Neural crest cell (in vitro differentiated cells): ENCODE measurements at regions not wholly inside any gene's neighbourhood (a gene's known extent, or its start where the extent isn't known, plus 50 kb on each side); places are given as distances from the start of the nearest gene placed in this dataset.

Source experiments
- DNase-seq: peaks from one replicate; pipeline ENCODE4 v3.0.0; 2021; ENCODE audit warnings: low read depth, mixed read lengths, low spot score
- H3K27ac Mint-ChIP-seq: one replicate; pipeline ENCODE4 v1.8.0; 2021; ENCODE audit warnings: mild to moderate bottlenecking, mixed read lengths; ENCODE audit not compliant: unreplicated experiment
- H3K27me3 Mint-ChIP-seq: 2 replicates; pipeline ENCODE4 v1.8.0; 2021; ENCODE audit warnings: low read depth, mild to moderate bottlenecking, mixed read lengths
- H3K36me3 Mint-ChIP-seq: 2 replicates; pipeline ENCODE4 v1.8.0; 2021; ENCODE audit warnings: low read depth, mild to moderate bottlenecking, mixed read lengths
- H3K4me1 Mint-ChIP-seq: 2 replicates; pipeline ENCODE4 v1.8.0; 2021; ENCODE audit warnings: mixed read lengths
- H3K4me3 Mint-ChIP-seq: one replicate; pipeline ENCODE4 v1.8.0; 2021; ENCODE audit warnings: mild to moderate bottlenecking, mixed read lengths
- H3K9me3 Mint-ChIP-seq: 2 replicates; pipeline ENCODE4 v1.8.0; 2021; ENCODE audit warnings: mixed read lengths
- TF ChIP-seq, protein P1 (sequence below): fragments of 200-600 bp; sonication (generic); conservative IDR thresholded peaks from 2 replicates; pipeline ENCODE4 v1.5.0; 2021; ENCODE audit warnings: antibody characterized with exemption, mild to moderate bottlenecking

GRCh38 chr11:15773476-15774387 is 582.6 kb downstream of the SOX6 start:
- Mint-ChIP-seq H3K36me3 (no peaks in the 10 kb centered on the region), H3K4me1 (peaks cover 26% of the 10 kb centered on the region), H3K27ac (no peak overlapping the region), H3K27me3 (no peaks in the 10 kb centered on the region), H3K9me3 (peaks cover 1% of the 10 kb centered on the region), H3K4me3 (no peak overlapping the region)
- TF ChIP-seq, protein P1, sequence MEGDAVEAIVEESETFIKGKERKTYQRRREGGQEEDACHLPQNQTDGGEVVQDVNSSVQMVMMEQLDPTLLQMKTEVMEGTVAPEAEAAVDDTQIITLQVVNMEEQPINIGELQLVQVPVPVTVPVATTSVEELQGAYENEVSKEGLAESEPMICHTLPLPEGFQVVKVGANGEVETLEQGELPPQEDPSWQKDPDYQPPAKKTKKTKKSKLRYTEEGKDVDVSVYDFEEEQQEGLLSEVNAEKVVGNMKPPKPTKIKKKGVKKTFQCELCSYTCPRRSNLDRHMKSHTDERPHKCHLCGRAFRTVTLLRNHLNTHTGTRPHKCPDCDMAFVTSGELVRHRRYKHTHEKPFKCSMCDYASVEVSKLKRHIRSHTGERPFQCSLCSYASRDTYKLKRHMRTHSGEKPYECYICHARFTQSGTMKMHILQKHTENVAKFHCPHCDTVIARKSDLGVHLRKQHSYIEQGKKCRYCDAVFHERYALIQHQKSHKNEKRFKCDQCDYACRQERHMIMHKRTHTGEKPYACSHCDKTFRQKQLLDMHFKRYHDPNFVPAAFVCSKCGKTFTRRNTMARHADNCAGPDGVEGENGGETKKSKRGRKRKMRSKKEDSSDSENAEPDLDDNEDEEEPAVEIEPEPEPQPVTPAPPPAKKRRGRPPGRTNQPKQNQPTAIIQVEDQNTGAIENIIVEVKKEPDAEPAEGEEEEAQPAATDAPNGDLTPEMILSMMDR = no peak
- DNase-seq = no peak

DNA sequence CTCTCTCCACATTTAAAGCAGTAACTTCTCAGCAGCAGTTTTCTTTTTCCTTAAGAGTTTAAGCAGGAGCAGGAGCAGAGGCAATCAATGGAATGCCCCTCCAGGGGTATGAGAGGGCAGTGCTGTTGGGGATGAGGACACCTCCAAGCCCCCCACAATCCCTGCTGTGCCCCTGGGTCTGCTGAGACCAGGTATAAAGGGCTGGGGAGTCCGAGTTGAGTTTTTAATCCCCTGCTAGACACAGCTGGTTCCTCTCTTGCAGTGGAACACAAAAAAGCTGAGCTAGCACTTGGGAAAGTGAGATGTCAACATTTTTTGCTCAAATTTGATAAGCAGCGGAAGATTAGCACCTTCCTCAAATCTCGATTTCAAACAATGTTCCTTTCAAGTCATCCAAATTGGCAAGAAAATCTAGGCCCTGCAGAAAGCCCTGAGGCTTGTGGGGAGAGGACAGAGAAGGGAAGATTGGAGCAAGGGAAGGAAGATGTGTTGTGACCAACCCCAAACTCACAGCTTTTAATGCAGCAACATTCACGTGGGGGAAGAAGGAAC is 581.9 kb downstream of the SOX6 start:
- Mint-ChIP-seq H3K36me3 (no peaks in the 10 kb centered on the region), H3K27me3 (no peaks in the 10 kb centered on the region), H3K4me3 (no peak overlapping the region), H3K27ac (peak overlapping the region; percentile 58), H3K9me3 (no peaks in the 10 kb centered on the region), H3K4me1 (peaks cover 26% of the 10 kb centered on the region)
- no peak for DNase-seq
- TF ChIP-seq, protein P1 = no peak

DNA sequence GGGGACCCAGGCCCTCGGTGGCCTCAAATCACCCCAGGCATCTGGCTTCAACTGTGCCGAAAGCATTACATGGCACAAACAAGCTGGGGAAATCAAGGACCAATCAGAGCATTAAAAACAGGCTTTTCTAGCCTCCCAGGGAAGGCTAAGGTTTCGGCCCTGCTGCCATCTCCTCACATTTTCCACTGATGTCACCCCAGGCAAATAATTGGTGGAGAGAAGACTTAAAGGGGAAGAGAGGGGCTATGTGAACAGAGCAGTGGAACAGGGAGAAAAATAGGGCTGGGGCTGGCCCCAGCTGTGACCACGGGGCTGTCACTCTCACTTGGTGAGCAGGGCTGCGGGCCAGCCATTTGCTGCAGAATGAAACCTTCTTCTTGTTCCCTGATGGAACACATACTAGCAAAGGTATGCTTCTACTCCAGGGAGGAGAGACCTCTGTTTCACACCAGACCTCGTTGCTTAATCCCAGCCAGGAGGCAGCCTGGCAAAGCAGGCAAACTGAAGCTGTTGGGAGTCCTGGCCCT is 581.3 kb downstream of the SOX6 start:
- Mint-ChIP-seq H3K4me3 (no peak overlapping the region), H3K9me3 (no peaks in the 10 kb centered on the region), H3K27me3 (no peaks in the 10 kb centered on the region), H3K27ac (peak overlapping the region; percentile 58), H3K4me1 (peaks cover 26% of the 10 kb centered on the region), H3K36me3 (no peaks in the 10 kb centered on the region)
- TF ChIP-seq, protein P1 = no peak
- DNase-seq = no peak

DNA sequence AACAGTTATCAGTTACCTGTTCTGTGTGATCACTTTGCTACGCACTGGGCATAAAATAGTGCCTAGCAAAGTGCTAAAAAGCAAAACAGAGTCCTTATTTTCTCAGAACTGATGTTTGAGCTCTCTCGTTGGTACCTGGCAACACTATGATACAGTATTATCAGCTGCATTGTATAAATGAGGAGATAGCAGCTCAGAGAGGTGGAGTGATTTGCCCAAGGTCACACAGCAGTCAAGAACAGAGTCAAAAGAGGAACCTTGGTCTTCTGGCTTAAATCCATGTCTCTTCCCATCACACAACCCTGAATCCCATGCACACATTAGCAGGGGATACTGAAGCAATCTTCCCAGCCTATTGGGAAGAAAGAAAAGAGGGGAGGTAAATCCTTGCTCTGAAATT is 580.5 kb downstream of the SOX6 start:
- H3K36me3 Mint-ChIP-seq = no peaks in the 10 kb centered on the region
- H3K27me3 Mint-ChIP-seq = no peaks in the 10 kb centered on the region
- peaks cover 29% of the 10 kb centered on the region for H3K4me1 Mint-ChIP-seq
- no peaks in the 10 kb centered on the region for H3K9me3 Mint-ChIP-seq
- TF ChIP-seq, protein P1 = no peak
- DNase-seq = no peak
- no peak overlapping the region for H3K27ac Mint-ChIP-seq
- H3K4me3 Mint-ChIP-seq = no peak overlapping the region

GRCh38 chr11:15776366-15776765 is 580.0 kb downstream of the SOX6 start:
- Mint-ChIP-seq H3K27ac (no peak overlapping the region), H3K9me3 (no peaks in the 10 kb centered on the region), H3K36me3 (no peaks in the 10 kb centered on the region), H3K4me1 (peaks cover 29% of the 10 kb centered on the region), H3K4me3 (no peak overlapping the region), H3K27me3 (no peaks in the 10 kb centered on the region)
- DNase-seq = no peak
- TF ChIP-seq, protein P1 = no peak
